ENCODE measurements at regions not wholly inside any gene's neighbourhood (a gene's known extent, or its start where the extent isn't known, plus 50 kb on each side); places are given as distances from the start of the nearest gene placed in this dataset.

- peak; percentile 3 for DNase-seq (ENCODE audit: low spot score)
- peak; percentile 15 for TF ChIP-seq CTCF (IDR thresholded peaks at IDR 0.05; ENCODE audit: borderline replicate concordance, control extremely low read depth, extremely low read depth, insufficient read depth, missing control alignments)
- in situ Hi-C loops (cut with MboI; ENCODE audit: low sequenced_read_pairs, unreplicated experiment) = no loop called here
Measured at GRCh38 chr6:140052736-140053729, 678.6 kb upstream of the CITED2 start.

GRCh38 chr6:140051521-140052512 is 677.4 kb upstream of the CITED2 start:
- no peak for DNase-seq (ENCODE audit: low spot score)
- in situ Hi-C loops (cut with MboI; ENCODE audit: low sequenced_read_pairs, unreplicated experiment) = no loop called here
- TF ChIP-seq CTCF (IDR thresholded peaks at IDR 0.05; ENCODE audit: borderline replicate concordance, control extremely low read depth, extremely low read depth, insufficient read depth, missing control alignments) = no peak

- DNase-seq (ENCODE audit: low spot score) = no peak
- in situ Hi-C loops (cut with MboI; ENCODE audit: low sequenced_read_pairs, unreplicated experiment) = no loop called here
- TF ChIP-seq CTCF (IDR thresholded peaks at IDR 0.05; ENCODE audit: borderline replicate concordance, control extremely low read depth, extremely low read depth, insufficient read depth, missing control alignments) = no peak
Measured at GRCh38 chr6:140050101-140050995, 675.9 kb upstream of the CITED2 start.

- DNase-seq (ENCODE audit: low spot score) = no peak
- TF ChIP-seq CTCF (IDR thresholded peaks at IDR 0.05; ENCODE audit: borderline replicate concordance, control extremely low read depth, extremely low read depth, insufficient read depth, missing control alignments) = no peak
- in situ Hi-C loops (cut with MboI; ENCODE audit: low sequenced_read_pairs, unreplicated experiment) = no loop called here
Measured at GRCh38 chr6:140049251-140049650, 674.8 kb upstream of the CITED2 start.

GRCh38 chr6:140048202-140048790 is 673.8 kb upstream of the CITED2 start:
- DNase-seq (ENCODE audit: low spot score) = no peak
- no peak for TF ChIP-seq CTCF (IDR thresholded peaks at IDR 0.05; ENCODE audit: borderline replicate concordance, control extremely low read depth, extremely low read depth, insufficient read depth, missing control alignments)
- in situ Hi-C loops (cut with MboI; ENCODE audit: low sequenced_read_pairs, unreplicated experiment) = no loop called here
